Fibroblast of lung (primary cell): ENCODE measurements at regions not wholly inside any gene's neighbourhood (a gene's known extent, or its start where the extent isn't known, plus 50 kb on each side); places are given as distances from the start of the nearest gene placed in this dataset.

Experiments used
- DNase-seq, 2 donors: peaks; one replicate each; pipeline versions ENCODE4 v3.0.0 to v3.0.0-alpha.2; 2010; ENCODE audit warnings: low read depth in 2 of 2
- H2AFZ ChIP-seq: 2 replicates; pipeline ENCODE4 v1.5.1; 2012; ENCODE audit warnings: low read length, control low read depth, inconsistent platforms
- H3K27ac ChIP-seq: 2 replicates; pipeline ENCODE4 v1.5.1; 2011; ENCODE audit warnings: low read length, control low read depth; ENCODE audit not compliant: insufficient read depth
- H3K27me3 ChIP-seq: 2 replicates; pipeline ENCODE4 v1.5.1; 2011; ENCODE audit warnings: mild to moderate bottlenecking, low read length; ENCODE audit not compliant: control insufficient read depth, insufficient read depth
- H3K36me3 ChIP-seq: 2 replicates; pipeline ENCODE4 v1.5.1; 2011; ENCODE audit warnings: low read length; ENCODE audit not compliant: control insufficient read depth, insufficient read depth
- H3K4me1 ChIP-seq: 2 replicates; pipeline ENCODE4 v1.5.1; 2011; ENCODE audit warnings: low read length; ENCODE audit not compliant: control insufficient read depth, insufficient read depth; ENCODE audit errors: extremely low read depth
- H3K4me2 ChIP-seq: 2 replicates; pipeline ENCODE4 v1.5.1; 2011; ENCODE audit warnings: low read length, control low read depth; ENCODE audit not compliant: insufficient read depth; ENCODE audit errors: extremely low read depth
- H3K4me3 ChIP-seq, 4 experiments: fragments of 200-600 bp in 1 of 4; sonication (generic) in 1 of 4; replicated peaks in 1 of 4; 2 replicates each; pipeline ENCODE4 v1.5.1; 2011 to 2016; ENCODE audit warnings: low read length in 4 of 4, low read depth in 3 of 4, mild to moderate bottlenecking in 3 of 4, control low read depth in 2 of 4, inconsistent platforms in 1 of 4, mixed read lengths in 1 of 4; ENCODE audit not compliant: insufficient read depth in 1 of 4; ENCODE audit errors: control extremely low read depth in 1 of 4
- H3K79me2 ChIP-seq: 2 replicates; pipeline ENCODE4 v1.5.1; 2012; ENCODE audit warnings: mild to moderate bottlenecking, low read length, inconsistent platforms; ENCODE audit not compliant: control insufficient read depth, insufficient read depth
- H3K9ac ChIP-seq: 2 replicates; pipeline ENCODE4 v1.5.1; 2011; ENCODE audit warnings: mild to moderate bottlenecking, low read length, control low read depth; ENCODE audit not compliant: insufficient read depth
- H3K9me3 ChIP-seq: 2 replicates; pipeline ENCODE4 v1.5.1; 2012; ENCODE audit warnings: low read depth, low read length; ENCODE audit not compliant: control insufficient read depth, insufficient read depth
- H4K20me1 ChIP-seq: 2 replicates; pipeline ENCODE4 v1.5.1; 2011; ENCODE audit warnings: low read length; ENCODE audit not compliant: control insufficient read depth, insufficient read depth; ENCODE audit errors: extremely low read depth
- CTCF ChIP-seq, 2 donors: IDR thresholded peaks in 1 of 2; conservative IDR thresholded peaks in 1 of 2; 1 replicate in 1 of 2; 2 replicates in 1 of 2; pipeline ENCODE4 v1.5.1; 2011 to 2012; ENCODE audit warnings: low read length in 2 of 2, control low read depth in 1 of 2, inconsistent platforms in 1 of 2, low read depth in 1 of 2, mild to moderate bottlenecking in 1 of 2
- EZH2 ChIP-seq: IDR thresholded peaks from 2 replicates; pipeline ENCODE4 v1.5.1; 2012; ENCODE audit warnings: low read length, control low read depth, mild to moderate bottlenecking; ENCODE audit errors: missing control alignments

GRCh38 chr1:98044766-98045165, 123.9 kb upstream of the DPYD start:
- peak overlapping the region; percentile 84 for H3K4me2 ChIP-seq
- TF ChIP-seq EZH2 (no peak), CTCF (conservative IDR thresholded peaks at IDR 0.05 in 1 of 2, IDR thresholded peaks at IDR 0.05 in 1 of 2; ENCODE audit: low read depth in 1 of 2, low read length in 2 of 2) (no peak)
- H2AFZ ChIP-seq = peak overlapping the region; percentile 78
- H3K79me2 ChIP-seq = peaks cover 35% of the 10 kb centered on the region
- no peaks in the 10 kb centered on the region for H3K36me3 ChIP-seq
- H4K20me1 ChIP-seq = no peaks in the 10 kb centered on the region
- H3K9ac ChIP-seq = peak overlapping the region; percentile 44
- peaks cover 7% of the 10 kb centered on the region for H3K4me1 ChIP-seq
- H3K4me3 ChIP-seq = peak overlapping the region; percentile 73 to 80 (median 80)
- peak overlapping the region; percentile 78 for H3K27ac ChIP-seq
- no peak for DNase-seq
- no peaks in the 10 kb centered on the region for H3K9me3 ChIP-seq
- no peaks in the 10 kb centered on the region for H3K27me3 ChIP-seq

- no peak for TF ChIP-seq EZH2
- no peak for TF ChIP-seq CTCF (conservative IDR thresholded peaks at IDR 0.05 in 1 of 2, IDR thresholded peaks at IDR 0.05 in 1 of 2; ENCODE audit: low read depth in 1 of 2, low read length in 2 of 2)
- Histone ChIP-seq H3K9ac (no peak overlapping the region), H3K4me2 (peak overlapping the region; percentile 84), H3K36me3 (no peaks in the 10 kb centered on the region), H4K20me1 (no peaks in the 10 kb centered on the region), H3K9me3 (no peaks in the 10 kb centered on the region), H3K4me1 (peaks cover 5% of the 10 kb centered on the region), H3K27ac (peak overlapping the region; percentile 78), H3K79me2 (peaks cover 35% of the 10 kb centered on the region), H3K27me3 (no peaks in the 10 kb centered on the region), H2AFZ (peak overlapping the region; percentile 37), H3K4me3 (peak overlapping the region; percentile 73 to 80 (median 80))
- DNase-seq = no peak
Measured at GRCh38 chr1:98044071-98044697, 123.3 kb upstream of the DPYD start.

- Histone ChIP-seq H3K27me3 (no peaks in the 10 kb centered on the region), H3K4me3 (no peak overlapping the region), H4K20me1 (no peaks in the 10 kb centered on the region), H2AFZ (no peak overlapping the region), H3K4me1 (no peaks in the 10 kb centered on the region), H3K79me2 (peaks cover 17% of the 10 kb centered on the region), H3K9me3 (no peaks in the 10 kb centered on the region), H3K36me3 (no peaks in the 10 kb centered on the region), H3K9ac (no peak overlapping the region), H3K27ac (no peak overlapping the region), H3K4me2 (no peak overlapping the region)
- peak; percentile 45 to 64 for DNase-seq
- no peak for TF ChIP-seq EZH2
Measured at GRCh38 chr1:98035602-98036002, 114.8 kb upstream of the DPYD start.
